ENCODE measurements at regions not wholly inside any gene's neighbourhood (a gene's known extent, or its start where the extent isn't known, plus 50 kb on each side); places are given as distances from the start of the nearest gene placed in this dataset.
A peak's percentile ranks its signal among the peaks of the same experiment; 100 is the strongest.

DNA sequence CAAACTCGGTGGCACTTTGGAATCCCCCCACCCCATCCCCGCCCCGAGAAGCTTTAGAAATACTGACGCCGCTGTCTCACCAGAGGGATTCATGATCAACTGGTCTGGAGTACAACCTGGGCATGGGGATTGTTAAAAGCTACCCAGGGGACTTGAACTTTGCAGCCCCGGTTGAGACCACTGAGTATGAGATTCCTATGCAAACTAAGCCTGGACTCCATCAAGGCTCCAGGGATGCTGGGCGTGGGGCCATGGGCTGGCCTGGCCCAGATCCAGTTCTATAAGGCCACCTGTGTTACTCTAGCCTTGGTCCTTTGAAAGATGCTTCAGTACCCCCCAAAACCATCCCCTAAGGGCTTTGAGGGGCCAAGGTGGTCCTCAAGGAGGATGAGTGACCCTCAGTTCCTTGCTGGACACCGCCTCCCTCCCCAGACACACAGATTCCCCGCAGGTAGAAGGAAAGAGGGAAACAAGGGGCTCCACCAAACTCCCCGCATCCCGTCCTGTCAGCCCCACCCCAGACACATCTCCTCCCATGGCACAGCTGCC lies 68.5 kb downstream of the MRPL36 start:
- no peak for DNase-seq

DNA sequence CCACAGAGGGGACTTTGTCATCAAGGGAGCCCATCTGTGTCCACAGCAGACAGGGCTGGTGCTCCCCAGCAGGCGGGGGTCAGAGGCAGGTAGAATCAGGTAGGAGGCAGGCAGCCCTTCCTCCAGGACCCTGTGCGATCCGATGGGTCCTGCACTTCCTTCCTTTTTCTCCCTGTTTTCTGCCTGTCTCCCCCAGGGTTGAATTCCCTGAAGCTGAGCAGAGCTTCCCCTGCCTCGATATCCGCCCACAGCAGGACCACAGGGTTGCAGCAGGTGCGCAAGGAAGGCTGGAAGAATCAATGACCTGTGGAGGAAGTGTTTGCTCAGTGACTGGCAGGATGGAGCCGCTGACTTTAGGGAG lies 69.2 kb downstream of the MRPL36 start:
- no peak for DNase-seq

DNA sequence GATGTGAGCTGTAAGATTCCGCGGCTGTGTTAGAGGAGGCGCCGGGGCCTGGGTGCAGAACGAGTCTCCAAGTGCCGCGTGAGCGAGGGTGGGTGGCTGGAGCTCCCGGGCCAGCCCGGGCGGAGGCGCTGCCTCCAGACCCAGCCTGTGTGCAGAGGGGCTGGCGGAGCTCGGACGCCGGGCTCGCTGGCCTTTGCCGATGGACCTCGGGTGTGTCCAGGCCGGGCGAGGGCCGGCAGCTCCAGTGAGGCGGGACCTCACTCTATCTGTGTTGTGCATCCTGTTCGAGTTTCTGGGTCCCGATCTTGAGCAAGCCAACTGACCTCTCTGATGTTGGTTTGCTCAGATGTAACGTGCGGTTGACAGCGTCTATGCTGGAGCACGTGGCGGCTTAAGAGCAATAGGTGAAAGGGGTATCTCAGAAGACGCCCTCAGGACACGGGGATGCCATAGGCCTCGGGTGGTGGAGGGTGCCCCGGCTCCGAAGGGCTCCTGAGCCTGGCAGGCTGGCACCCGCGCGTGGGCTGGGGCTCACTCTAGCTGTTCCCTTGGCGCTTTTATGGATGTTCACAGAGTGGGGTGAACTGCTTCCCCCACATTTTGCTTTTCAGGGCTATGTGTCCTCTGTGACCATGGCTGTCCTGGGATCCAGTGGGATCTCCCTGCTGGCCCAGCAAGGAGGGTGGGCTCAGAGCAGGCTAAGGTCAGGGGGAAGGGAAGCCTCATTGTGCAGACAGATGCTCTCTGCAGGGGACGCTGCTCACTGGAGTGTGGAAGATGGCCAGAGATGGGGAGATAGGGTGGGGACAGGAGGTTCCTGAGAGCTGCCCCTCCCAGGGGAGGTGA lies 69.8 kb downstream of the MRPL36 start:
- DNase-seq = no peak

DNA sequence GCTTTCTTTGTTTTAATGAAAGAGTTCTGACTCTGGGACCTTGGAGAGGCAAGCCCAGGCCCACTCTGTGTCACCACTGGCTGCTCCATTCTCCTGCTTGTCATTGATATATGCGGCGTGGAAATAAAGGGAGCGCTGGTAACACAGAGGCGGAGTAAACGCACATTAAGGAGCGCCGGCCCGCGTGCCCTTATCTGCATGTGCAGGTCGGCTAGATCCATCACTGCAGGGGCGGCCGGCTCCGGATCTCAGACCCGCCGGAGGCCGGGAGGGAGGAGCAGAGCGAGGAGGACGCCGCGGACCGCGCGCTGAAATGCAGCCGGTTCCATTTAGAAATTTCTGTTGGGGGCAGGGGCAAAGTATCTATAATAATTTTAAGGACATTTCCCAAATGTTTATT lies 70.8 kb downstream of the MRPL36 start:
- no peak for DNase-seq

DNA sequence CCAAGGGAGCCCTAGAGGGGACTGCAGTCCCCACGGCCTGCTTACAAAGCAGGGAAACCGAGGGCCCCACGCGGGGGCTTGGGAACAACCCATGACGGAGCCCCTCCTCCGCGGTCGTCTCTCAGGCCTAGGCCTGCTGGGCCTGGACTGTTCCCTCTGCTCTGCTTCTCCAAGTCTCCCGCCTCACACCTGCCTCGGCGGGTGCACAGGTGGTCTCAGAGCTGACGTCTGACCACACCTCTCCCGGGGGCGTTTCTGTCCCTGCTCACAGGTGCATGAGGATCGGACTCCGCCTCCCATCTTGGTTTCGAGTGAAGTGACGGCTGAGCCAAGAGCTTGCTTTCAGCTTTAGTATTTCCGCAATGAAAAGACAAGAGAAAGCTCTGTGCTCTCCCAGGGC lies 72.1 kb downstream of the MRPL36 start:
- DNase-seq = no peak

DNA sequence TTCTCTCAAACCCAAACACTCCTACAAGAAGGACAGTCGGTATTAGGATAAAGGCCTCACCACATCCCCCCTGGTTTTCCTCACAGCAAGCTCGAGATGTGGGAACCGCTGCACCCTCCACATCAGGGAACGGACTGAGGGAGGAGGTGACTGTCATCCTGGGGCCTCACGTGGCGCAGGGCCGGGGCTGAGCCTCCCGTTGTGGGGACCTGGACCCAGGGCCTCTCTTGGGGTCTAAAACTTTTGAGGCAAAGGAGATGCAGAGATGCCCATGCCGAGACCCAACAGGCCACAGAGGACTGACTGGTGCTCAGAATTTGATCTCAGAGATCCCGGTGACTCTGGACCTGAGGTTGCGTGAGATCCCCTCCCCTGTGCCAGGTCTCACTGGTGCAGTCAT lies 72.7 kb downstream of the MRPL36 start:
- DNase-seq = no peak

DNA sequence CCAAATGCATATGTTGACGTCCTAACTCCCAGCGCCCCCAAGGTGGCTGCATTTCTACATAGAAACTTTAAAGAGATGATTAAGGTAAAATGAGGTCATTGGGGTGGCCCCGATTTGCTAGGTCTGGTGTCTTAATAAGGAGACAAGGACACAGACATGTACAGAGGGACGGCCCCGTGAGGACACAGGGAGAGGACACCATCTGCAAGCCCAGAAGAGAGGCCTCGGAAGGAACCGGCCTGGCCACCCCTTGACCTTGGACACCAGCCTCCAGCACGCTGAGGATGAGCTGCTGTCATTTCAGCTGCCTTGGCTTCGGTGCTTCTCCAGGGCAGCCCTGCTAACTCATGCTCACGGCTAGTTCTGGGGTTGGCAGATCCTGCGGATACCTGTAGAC lies 73.2 kb downstream of the MRPL36 start:
- DNase-seq = no peak

DNA sequence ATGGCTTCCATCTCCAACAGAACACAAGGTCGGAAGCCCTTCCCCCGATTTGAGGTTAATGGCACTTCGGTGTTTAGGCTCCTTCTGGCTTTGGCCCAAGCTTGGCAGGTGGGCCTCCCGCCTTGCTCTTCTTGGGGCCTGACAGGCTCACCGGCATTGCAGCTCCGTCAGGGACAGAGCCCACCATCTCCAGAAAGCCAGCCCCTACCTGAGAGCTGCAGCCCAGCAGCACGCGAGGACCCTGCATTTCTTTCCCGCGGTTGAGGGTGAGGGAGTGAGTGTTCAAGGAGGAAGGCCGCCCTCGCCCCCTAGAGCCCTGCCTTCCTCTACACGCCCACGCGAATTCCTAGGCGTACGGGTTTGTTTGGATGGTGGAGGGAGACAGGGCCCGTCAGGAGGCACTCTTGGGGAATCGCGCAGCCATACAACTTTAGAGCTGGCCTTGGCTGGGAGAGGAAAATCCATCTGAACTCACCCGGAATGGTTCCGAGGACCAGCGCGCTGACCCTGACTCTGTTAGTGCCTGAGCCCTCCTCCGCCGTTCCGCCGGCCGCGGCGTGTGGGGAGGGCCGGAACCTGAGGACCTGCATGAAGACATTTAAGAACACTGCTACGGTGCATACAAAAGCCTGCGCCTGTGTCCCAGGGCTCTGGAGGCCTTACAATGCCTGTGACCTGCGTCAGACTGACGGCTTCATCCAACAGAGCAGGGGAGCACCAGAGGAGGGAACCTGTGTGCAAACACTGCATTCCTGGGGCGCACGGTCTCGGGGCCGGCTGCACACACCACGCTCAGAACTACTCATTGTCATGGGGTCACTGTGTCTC lies 73.8 kb downstream of the MRPL36 start:
- DNase-seq = no peak

DNA sequence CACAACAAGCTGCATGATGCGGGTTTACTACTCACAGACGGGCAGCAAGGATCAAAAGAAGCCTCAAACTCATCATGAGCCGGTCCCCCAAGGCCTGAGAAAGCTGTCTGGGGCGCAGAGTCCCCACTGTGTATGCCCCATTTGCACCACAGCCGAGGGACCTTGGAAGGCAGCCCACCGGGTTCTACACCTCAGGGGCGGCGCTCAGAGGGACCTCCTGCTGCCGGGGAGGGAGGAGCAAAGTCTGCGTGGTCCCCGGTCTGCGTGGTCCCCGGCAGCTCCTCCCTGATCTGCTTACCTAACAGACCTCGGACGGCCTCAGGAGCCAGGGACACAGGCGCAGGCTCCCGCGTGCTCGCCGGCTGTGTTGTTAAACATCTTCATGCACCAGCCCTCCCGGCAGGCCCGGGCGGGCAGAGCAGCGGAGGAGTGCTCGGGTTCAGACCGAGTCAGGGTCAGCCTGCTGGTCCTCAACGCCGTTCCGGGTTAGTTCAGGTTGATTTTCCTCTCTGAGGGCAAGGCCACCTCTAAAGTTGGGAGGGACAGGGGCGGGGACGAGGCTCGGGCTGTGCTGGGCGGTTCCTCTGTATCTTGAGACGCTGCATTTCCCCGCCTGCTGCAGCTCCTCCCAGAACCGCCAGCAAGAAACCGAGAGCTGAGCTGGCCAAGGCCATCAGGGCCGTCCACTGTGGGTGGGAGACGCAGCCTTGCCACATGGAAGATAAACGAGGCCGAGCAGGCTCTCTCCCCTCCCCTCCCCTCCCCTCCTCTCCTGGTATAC lies 74.6 kb downstream of the MRPL36 start:
- DNase-seq = peak in 1 of 2 donors; percentile 9

DNA sequence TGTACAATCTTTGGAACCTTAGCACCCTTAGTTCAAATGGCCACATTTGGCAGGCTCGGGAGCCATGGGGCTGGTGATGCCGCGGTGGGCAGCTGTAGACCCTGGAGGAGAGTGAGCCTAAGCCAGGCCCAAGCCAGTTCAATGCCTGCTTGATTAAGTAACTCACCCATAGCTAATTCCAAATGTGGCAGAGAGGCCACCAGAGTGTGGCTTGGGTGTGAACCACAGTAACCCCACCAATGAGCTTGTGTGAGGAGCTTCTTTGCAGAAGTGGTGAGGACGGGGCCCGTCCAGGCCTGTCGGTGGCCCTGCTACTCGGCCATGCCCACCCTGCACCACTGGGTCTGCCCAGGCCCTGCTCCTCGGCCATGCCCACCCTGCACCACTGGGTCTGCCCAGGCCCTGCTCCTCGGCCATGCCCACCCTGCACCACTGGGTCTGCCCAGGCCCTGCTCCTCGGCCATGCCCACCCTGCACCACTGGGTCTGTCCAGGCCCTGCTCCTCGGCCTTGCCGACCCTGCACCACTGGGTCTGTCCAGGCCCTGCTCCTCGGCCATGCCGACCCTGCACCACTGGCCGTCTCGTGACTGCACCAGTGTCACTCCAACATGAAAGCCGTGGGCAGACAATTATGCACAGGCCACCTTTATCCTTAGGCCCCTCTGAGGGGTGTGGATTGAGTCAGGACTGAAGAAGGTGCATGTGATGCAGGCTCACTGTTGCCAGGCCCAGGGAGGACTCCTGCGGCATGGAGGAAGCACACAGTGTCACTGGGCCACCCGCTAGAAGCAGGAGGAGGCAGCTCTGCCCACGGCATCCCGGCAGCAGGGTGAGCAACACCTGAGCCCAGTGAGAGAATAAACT lies 75.4 kb downstream of the MRPL36 start:
- DNase-seq = no peak

DNA sequence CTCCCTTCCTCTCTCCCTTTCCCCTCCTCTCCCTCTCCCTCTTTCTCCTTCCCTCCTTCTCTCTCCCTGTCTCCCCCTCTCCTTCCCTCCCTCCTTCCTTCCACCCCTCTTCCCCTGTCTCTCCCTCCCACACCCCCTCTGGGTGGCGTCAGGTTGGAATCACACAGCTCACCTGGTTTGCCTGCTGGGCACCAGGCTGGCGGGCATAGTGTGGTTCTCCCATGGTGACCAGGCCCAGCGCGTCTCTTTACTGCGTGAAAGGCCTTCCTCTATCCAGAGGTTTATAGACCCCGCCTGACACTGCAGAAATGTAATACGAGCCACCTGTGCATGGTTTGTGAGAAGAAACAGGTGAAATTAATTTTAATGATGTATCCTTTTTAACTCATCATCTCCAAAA lies 76.2 kb downstream of the MRPL36 start:
- no peak for DNase-seq

DNA sequence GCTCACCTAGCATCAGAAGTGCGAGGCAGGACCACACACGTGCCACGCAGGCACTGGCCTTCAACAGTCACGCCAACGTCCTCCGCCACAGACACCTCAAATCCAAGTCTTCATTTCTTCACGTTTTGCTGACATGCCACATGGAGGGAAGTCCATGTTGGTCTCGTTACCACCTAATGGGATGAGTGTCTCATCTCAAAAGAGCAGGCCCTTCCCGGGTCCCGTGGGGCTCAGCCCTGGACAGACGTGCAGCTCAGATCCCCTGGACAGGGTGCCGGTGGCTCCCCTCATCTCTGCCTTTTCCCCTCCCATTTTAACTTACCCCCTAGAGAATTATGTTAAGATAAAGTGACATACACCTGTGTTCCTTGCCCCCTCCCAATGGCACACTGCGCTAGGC lies 76.8 kb downstream of the MRPL36 start:
- no peak for DNase-seq

DNA sequence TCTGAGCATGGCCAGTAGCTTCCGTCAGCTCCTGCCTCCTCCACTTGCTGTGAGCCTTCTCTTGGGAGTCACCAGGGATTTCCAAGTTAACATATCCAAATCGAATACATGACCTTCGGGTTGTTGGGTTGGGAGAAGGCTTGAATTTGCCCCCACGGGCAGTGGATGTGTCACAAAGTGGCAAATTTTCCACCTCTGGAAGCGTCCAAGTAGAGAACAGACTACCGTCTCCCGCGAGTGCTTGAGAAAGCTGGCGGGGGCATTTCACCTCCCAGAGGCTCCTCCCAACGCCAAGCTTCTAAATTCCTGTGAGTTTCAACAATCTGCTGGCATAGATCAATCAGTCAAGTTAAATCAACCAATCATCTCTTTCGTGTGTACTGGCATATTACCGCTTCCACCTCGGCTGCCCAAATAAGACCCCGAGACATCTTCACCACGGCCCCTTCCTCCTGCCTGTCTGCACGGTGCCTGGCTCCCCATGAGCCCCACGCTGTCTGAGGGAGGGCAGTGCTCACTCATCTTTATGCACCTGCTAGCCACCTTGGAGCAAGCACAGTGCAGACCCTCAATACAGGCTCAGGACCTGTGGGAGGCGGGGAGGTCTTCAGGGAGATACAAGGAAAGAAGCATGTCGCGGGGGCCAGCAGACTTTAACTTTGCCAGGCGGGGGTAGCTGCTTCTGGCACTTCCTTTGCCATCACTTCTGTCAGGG lies 79.1 kb downstream of the MRPL36 start:
- DNase-seq = no peak

DNA sequence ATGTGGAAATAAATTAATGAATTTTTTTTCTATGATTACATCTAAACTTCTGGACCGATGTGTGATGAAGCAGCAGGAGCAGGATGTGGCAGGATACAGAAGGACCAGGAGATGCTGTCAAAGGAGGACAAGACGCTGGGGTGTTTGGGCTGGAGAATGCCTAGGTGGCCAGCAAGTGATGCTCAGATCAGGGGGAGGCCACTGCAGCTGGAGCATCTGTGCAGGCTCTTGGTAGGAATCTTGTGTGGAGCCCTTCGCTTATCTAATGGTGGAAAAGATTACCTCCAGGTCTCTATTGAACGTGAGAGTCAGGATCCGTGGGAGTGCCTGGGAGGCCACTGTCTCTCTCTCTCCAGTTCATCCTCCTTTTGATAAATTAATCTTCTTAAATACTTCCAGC lies 79.8 kb downstream of the MRPL36 start:
- no peak for DNase-seq

DNA sequence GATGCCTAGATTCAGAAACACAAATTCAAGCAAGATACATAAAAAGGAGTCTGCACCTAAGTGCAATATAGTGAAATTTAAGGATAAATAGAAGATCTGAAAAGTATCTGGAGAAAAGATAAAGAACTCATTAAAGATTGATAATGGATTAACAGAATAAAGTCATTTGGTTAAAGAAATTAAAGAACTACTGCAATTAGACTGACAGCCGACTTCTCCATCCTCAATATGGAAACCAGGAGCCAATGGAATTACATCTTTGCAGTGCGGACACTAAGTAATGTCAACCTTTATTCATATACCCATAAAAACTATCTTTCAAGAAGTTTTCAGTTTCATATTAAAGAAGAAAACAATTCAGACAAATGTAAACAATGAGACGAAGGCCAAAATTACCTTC lies 81.0 kb downstream of the MRPL36 start:
- no peak for DNase-seq

DNA sequence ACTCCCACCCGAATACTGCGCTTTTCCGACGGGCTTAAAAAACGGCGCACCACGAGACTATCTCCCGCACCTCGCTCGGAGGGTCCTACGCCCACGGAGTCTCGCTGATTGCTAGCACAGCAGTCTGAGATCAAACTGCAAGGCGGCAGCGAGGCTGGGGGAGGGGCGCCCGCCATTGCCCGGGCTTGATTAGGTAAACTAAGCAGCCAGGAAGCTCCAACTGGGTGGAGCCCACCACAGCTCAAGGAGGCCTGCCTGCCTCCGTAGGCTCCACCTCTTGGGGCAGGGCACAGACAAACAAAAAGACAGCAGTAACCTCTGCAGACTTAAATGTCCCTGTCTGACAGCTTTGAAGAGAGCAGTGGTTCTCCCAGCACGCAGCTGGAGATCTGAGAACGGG lies 89.5 kb downstream of the MRPL36 start:
- peak; percentile 47 to 52 for DNase-seq

DNA sequence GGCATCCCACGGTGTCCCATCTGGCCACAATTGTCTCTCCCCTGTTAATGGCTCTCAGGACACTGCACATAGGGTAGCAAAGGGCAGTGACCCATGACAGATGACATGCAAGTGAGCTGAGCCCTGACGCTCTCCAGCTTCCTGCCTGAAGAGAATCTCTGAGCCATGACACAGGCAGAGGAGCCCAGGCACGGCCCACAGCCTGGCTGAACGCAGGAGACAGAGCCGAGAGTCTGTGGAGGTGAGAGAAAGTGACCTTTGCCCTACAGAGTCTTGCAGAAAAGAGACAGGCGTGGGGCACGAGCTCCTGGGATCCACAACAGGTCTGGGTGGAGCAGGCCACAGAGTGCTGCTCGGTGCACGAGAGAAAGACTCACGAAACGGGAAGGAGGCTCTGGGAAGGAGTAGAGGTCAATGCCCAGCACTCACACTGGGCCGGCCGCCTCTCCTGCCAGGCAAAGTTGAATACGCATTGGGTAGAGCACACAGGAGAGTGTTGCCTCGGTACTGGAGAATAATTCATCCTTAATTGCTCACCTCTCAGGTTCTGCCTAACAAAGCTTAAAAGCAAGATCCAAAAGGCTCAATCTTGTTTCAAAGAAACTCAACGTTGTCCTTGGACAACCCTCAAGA lies 90.3 kb downstream of the MRPL36 start:
- no peak for DNase-seq

DNA sequence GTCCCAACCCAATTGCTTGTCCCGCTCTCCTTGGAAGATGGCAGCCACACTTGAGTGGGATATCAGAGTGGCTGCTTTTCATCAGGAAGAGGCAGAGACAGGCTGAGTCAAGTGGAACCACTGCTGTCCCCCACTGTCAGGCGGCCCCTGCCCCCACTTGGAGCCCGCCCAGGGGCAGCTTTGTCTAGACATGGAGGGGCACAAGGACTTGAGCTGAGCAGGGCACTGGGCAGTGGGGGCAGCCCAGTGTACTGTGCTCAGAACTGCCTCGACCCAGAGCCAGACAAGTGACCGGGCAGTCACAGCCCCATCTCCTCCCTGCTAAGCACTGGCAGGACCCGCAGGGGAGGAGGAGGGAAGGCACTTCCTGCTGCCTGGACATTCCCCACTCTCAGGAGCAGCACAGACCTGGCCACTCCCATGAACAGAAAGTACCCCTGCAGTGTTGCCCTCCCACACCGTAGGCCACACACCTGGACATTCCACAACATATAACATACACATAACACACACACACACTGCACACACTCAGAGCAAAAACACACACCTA lies 91.0 kb downstream of the MRPL36 start:
- DNase-seq = no peak

DNA sequence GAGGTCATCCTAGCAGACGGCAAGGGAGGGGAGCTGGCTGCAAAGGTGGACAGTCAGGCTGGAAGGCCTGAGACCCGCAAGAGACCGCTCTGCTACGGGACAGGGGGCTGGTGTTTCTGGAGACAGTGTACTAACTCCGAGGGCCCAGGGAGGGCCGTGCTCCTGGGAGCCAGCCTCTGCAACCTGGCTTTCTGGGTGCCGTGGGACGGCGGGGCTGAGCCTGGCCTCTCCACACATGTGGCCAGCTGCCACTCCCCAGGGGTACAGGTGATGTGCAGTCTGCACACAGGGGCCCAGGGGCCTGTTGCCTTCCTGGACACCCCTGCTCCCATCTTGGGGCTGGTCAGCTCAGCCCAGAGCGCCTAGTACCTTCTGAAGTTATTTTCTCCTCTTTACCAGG lies 92.2 kb downstream of the MRPL36 start:
- DNase-seq = no peak

DNA sequence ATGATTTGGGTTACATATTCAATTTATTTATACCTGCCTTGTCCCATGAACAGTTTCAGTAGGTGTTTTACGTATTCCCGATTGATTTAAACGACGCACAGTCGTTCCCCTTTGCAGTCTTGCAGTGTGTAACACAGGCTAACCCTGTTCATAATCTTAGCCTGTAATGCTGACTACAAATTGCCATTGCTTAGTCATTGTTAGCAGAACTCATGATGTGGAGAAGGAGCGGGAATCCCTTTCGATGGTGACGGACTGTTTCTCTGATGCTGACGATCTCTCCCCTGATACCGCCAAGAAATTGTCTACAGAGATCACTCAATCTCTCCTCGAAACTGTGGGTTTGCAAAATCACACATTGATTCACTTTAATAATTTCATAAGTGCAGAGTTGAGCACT lies 93.2 kb downstream of the MRPL36 start:
- DNase-seq = no peak

DNA sequence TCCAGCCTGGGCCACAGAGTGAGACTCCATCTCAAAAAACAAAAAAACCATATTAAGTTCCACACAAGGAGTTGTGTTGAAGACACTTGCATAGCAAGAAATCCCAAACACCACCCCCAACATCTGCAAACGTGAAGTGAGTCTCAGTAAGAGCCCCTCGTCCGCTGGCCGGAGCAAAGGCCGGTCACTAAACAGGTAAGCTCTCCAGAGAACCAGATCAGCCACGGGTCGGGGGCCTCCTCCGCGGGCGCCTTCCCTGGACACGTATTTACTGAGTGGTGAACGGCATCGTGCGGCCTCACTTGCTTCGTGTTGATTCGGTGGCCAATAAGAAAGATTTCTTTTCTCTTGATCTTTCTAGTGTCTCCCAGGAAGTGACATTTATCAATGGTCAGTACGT lies 93.6 kb downstream of the MRPL36 start:
- DNase-seq = no peak

All from CD4-positive, alpha-beta T cell treated with Interleukin-1 beta for 1 hour (primary cell).